Left lung (tissue), 4 donors: ENCODE measurements at regions not wholly inside any gene's neighbourhood (a gene's known extent, or its start where the extent isn't known, plus 50 kb on each side); places are given as distances from the start of the nearest gene placed in this dataset.

Source experiments
- ATAC-seq: fragments of 200-7000 bp; cut with Tn5 transposase; one replicate; pipeline ENCODE4 v1.9.1; 2020; ENCODE audit warnings: moderate library complexity
- DNase-seq, 4 donors: peaks; one replicate each; pipeline ENCODE4 v3.0.0-alpha.2; 2013 to 2020
- H3K27ac ChIP-seq, 2 donors: fragments of 200-600 bp; sonication (generic) in 1 of 2; one replicate each; pipeline versions ENCODE4 v1.5.0 to v1.8.0; 2020 to 2021
- H3K27me3 ChIP-seq, 2 donors: fragments of 200-600 bp; sonication (generic) in 1 of 2; one replicate each; pipeline versions ENCODE4 v1.5.0 to v1.8.0; 2020 to 2021
- H3K36me3 ChIP-seq, 2 donors: fragments of 200-600 bp; sonication (generic) in 1 of 2; one replicate each; pipeline versions ENCODE4 v1.5.0 to v1.8.0; 2020 to 2021
- H3K4me1 ChIP-seq, 2 donors: fragments of 200-600 bp; one replicate each; pipeline ENCODE4 v1.8.0; 2021
- H3K4me3 ChIP-seq, 2 donors: fragments of 200-600 bp; sonication (generic) in 1 of 2; one replicate each; pipeline versions ENCODE4 v1.5.0 to v1.8.0; 2020 to 2021; ENCODE audit warnings: mild to moderate bottlenecking in 1 of 2
- H3K9me3 ChIP-seq, 2 donors: fragments of 200-600 bp; sonication (generic) in 1 of 2; one replicate each; pipeline versions ENCODE4 v1.5.0 to v1.8.0; 2020 to 2021
- CTCF ChIP-seq, 2 donors: fragments of 200-600 bp; sonication (generic) in 1 of 2; IDR thresholded peaks; one replicate each; pipeline versions ENCODE4 v1.5.0 to v1.8.0; 2021; ENCODE audit warnings: antibody characterized with exemption in 2 of 2
- intact Hi-C, 2 donors: fragments of 100-400 bp; cut with DNase I; formaldehyde crosslinking; loops; one replicate each; pipeline versions ENCODE4 v1.11.2 to v1.14.2; 2022
- donor health status: DM: no; HTN: yes; CAD: no.
- donor health status: DM: no; HTN: no; CAD: no.

GRCh38 chr1:87791931-87792740 lies 463.5 kb downstream of the LMO4 start:
- no peaks in the 10 kb centered on the region for H3K9me3 ChIP-seq
- ATAC-seq (no peak), DNase-seq (no peak)
- no peak overlapping the region for H3K27ac ChIP-seq
- intact Hi-C loops: no loop called here
- H3K36me3 ChIP-seq: no peaks in the 10 kb centered on the region
- H3K27me3 ChIP-seq: no peaks in the 10 kb centered on the region
- H3K4me3 ChIP-seq: no peak overlapping the region
- no peak for TF ChIP-seq CTCF (IDR thresholded peaks at IDR 0.05)
- no peaks in the 10 kb centered on the region for H3K4me1 ChIP-seq

- no peaks in the 10 kb centered on the region for H3K36me3 ChIP-seq
- ATAC-seq (peak; percentile 51), DNase-seq (no peak)
- no peak overlapping the region for H3K27ac ChIP-seq
- H3K4me3 ChIP-seq: no peak overlapping the region
- no peak for TF ChIP-seq CTCF (IDR thresholded peaks at IDR 0.05)
- H3K9me3 ChIP-seq: no peaks in the 10 kb centered on the region
- H3K27me3 ChIP-seq: no peaks in the 10 kb centered on the region
- intact Hi-C loops: no loop called here
- H3K4me1 ChIP-seq: no peaks in the 10 kb centered on the region
Observed at GRCh38 chr1:87794788-87795614, 466.3 kb downstream of the LMO4 start.

- no peaks in the 10 kb centered on the region for H3K36me3 ChIP-seq
- no peaks in the 10 kb centered on the region for H3K27me3 ChIP-seq
- H3K27ac ChIP-seq: no peak overlapping the region
- TF ChIP-seq CTCF (IDR thresholded peaks at IDR 0.05): no peak
- no peaks in the 10 kb centered on the region for H3K9me3 ChIP-seq
- H3K4me3 ChIP-seq: no peak overlapping the region
- H3K4me1 ChIP-seq: no peaks in the 10 kb centered on the region
- DNase-seq: peak in 1 of 4 donors; percentile 63
- ATAC-seq: peak; percentile 85
- intact Hi-C loops: no loop called here
Observed at GRCh38 chr1:87795615-87796337, 467.1 kb downstream of the LMO4 start.

- Histone ChIP-seq H3K27ac (no peak overlapping the region), H3K9me3 (no peaks in the 10 kb centered on the region), H3K36me3 (no peaks in the 10 kb centered on the region), H3K4me3 (no peak overlapping the region), H3K4me1 (no peaks in the 10 kb centered on the region), H3K27me3 (no peaks in the 10 kb centered on the region)
- intact Hi-C loops: no loop called here
- DNase-seq: no peak
- peak; percentile 79 for ATAC-seq
- TF ChIP-seq CTCF (IDR thresholded peaks at IDR 0.05): no peak
Observed at GRCh38 chr1:87796471-87796901, 467.8 kb downstream of the LMO4 start.

- Histone ChIP-seq H3K27ac (no peak overlapping the region), H3K4me1 (no peaks in the 10 kb centered on the region), H3K9me3 (no peaks in the 10 kb centered on the region), H3K27me3 (no peaks in the 10 kb centered on the region), H3K4me3 (no peak overlapping the region), H3K36me3 (no peaks in the 10 kb centered on the region)
- DNase-seq: no peak
- ATAC-seq: no peak
- no peak for TF ChIP-seq CTCF (IDR thresholded peaks at IDR 0.05)
- intact Hi-C loops: no loop called here
Observed at GRCh38 chr1:87799451-87799850, 470.8 kb downstream of the LMO4 start.
